Hepatocyte (in vitro differentiated cells): ENCODE measurements at regions not wholly inside any gene's neighbourhood (a gene's known extent, or its start where the extent isn't known, plus 50 kb on each side); places are given as distances from the start of the nearest gene placed in this dataset.
"Not testable (repeated sequence)": the region's sequence is repeated elsewhere in the genome, so short reads cannot be mapped to it uniquely, and the experiment has no call there.

ENCODE experiments used
- CTCF ChIP-seq: fragments of 200-600 bp; sonication (generic); IDR thresholded peaks from 2 replicates; pipeline ENCODE4 v1.5.1; 2016; ENCODE audit warnings: antibody characterized with exemption, mild to moderate bottlenecking; ENCODE audit not compliant: poor library complexity
- EZH2 ChIP-seq: fragments of 200-600 bp; sonication (generic); IDR thresholded peaks from 2 replicates; pipeline ENCODE4 v1.6.1; 2016; ENCODE audit warnings: antibody characterized with exemption, mild to moderate bottlenecking, borderline replicate concordance

- TF ChIP-seq CTCF, EZH2: not testable (repeated sequence)
Observed at GRCh38 chr19:28685077-28685476, 527.9 kb downstream of the UQCRFS1 start.
